Lower lobe of right lung (tissue), 2 donors: ENCODE measurements at regions not wholly inside any gene's neighbourhood (a gene's known extent, or its start where the extent isn't known, plus 50 kb on each side); places are given as distances from the start of the nearest gene placed in this dataset.
"Not testable (repeated sequence)": the region's sequence is repeated elsewhere in the genome, so short reads cannot be mapped to it uniquely, and the experiment has no call there.

Experiments
- ATAC-seq, 2 donors: fragments of 200-7000 bp; cut with Tn5 transposase; one replicate each; pipeline ENCODE4 v1.9.1; 2020 to 2022; ENCODE audit warnings: mild to moderate bottlenecking in 2 of 2, moderate library complexity in 2 of 2
- DNase-seq: peaks from one replicate; pipeline ENCODE4 v3.0.0-alpha.2; 2020
- H3K27ac ChIP-seq: fragments of 200-600 bp; one replicate; pipeline ENCODE4 v1.8.0; 2022
- H3K27me3 ChIP-seq: fragments of 200-600 bp; one replicate; pipeline ENCODE4 v1.8.0; 2022; ENCODE audit warnings: low read depth
- H3K36me3 ChIP-seq: fragments of 200-600 bp; one replicate; pipeline ENCODE4 v1.8.0; 2022; ENCODE audit warnings: mild to moderate bottlenecking
- H3K4me1 ChIP-seq: fragments of 200-600 bp; one replicate; pipeline ENCODE4 v1.8.0; 2022
- H3K4me3 ChIP-seq: fragments of 200-600 bp; one replicate; pipeline ENCODE4 v1.8.0; 2022; ENCODE audit warnings: mild to moderate bottlenecking
- H3K9me3 ChIP-seq: fragments of 200-600 bp; one replicate; pipeline ENCODE4 v1.8.0; 2022
- CTCF ChIP-seq: fragments of 200-600 bp; IDR thresholded peaks from one replicate; pipeline ENCODE4 v1.8.0; 2022; ENCODE audit warnings: antibody characterized with exemption, mild to moderate bottlenecking
- intact Hi-C: fragments of 100-400 bp; cut with DNase I; formaldehyde crosslinking; loops from one replicate; pipeline ENCODE4 v1.11.0; 2022
- donor health status: DM: no; HTN: yes; CAD: no; lungs with severe emphysema.

GRCh38 chr2:8144785-8145184 lies 537.1 kb upstream of the ID2 start:
- no peak for TF ChIP-seq CTCF
- intact Hi-C loops = no loop called here
- ATAC-seq (no peak), DNase-seq (no peak)
- Histone ChIP-seq H3K4me1 (peaks cover 19% of the 10 kb centered on the region), H3K4me3 (no peak overlapping the region), H3K36me3 (no peaks in the 10 kb centered on the region), H3K27me3 (no peaks in the 10 kb centered on the region), H3K27ac (no peak overlapping the region), H3K9me3 (no peaks in the 10 kb centered on the region)

- ATAC-seq, H3K4me3 ChIP-seq, H3K36me3 ChIP-seq, intact Hi-C loops, H3K27me3 ChIP-seq, H3K27ac ChIP-seq, H3K9me3 ChIP-seq, DNase-seq: not testable (repeated sequence)
- H3K4me1 ChIP-seq = peaks cover 19% of the 10 kb centered on the region
These were observed 536.5 kb upstream of the ID2 start for GRCh38 chr2:8145375-8145774.

- ATAC-seq = peak in 1 of 2 donors; percentile 50
- no peak for TF ChIP-seq CTCF
- intact Hi-C loops = no loop called here
These were observed 535.5 kb upstream of the ID2 start for GRCh38 chr2:8146132-8147005.

DNA sequence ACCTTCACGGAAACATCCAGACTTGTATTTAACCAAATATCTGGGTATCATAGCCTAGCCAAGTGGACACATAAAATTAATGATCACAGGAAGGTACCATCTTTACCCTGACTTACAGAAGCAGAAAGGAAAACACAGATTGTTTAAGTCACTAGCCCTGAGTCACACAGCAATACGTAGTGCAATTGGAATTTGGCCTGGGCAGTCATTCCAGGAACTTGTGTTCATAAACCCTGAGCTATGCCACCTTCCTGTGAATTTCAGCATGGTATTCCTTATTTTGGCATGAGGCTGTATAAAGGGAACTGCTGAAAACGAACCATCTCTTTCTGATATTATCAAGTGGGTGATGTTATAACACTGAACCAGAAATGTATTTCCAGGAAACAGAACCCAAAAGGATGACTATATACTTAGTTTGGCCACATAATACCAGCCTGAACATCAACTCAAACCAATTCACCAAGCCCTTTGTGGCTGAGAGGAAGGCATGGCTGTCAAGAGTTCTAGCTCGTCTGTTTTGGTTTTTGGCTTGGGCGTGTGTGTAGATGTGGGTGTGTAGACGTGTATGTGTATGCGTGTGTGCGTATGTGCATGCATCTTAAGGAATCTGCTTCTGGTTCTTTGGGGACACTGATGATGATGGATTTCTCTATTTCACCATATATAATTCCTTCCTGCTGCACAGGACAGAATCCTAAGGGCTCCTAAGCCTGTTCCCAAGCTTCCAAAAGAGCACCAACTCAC lies 533.4 kb upstream of the ID2 start:
- Histone ChIP-seq H3K4me1 (peaks cover 13% of the 10 kb centered on the region), H3K27ac (no peak overlapping the region), H3K36me3 (no peaks in the 10 kb centered on the region), H3K27me3 (no peaks in the 10 kb centered on the region), H3K4me3 (no peak overlapping the region), H3K9me3 (no peaks in the 10 kb centered on the region)
- ATAC-seq (no peak), DNase-seq (no peak)
- intact Hi-C loops = no loop called here
- TF ChIP-seq CTCF = no peak

More at GRCh38 chr2:8146132-8147005, 535.5 kb upstream of the ID2 start:
- Histone ChIP-seq H3K36me3 (no peaks in the 10 kb centered on the region), H3K27ac (no peak overlapping the region), H3K4me1 (peaks cover 19% of the 10 kb centered on the region), H3K4me3 (no peak overlapping the region), H3K27me3 (no peaks in the 10 kb centered on the region), H3K9me3 (no peaks in the 10 kb centered on the region)
- DNase-seq = no peak

DNA sequence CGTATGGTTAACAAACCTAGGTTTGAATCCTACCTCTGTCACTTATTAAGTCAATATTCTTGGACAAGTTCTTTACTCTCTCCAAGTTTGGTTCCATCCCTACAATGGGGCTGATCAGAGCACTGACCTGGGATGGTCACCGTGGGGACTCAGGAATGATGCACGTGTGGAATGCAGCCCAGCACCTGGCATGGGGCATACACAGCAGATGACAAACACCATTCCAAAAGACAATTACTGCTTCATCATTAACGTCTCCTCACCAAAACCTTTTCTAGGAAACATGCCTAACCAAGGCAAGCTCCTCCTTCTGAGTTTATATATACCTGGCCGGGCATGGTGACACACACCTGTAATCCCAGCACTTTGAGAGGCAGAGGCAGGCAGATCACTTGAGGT lies 532.9 kb upstream of the ID2 start:
- H3K9me3 ChIP-seq = no peaks in the 10 kb centered on the region
- H3K4me1 ChIP-seq = peaks cover 13% of the 10 kb centered on the region
- no peak overlapping the region for H3K4me3 ChIP-seq
- intact Hi-C loops = no loop called here
- H3K27ac ChIP-seq = no peak overlapping the region
- DNase-seq (no peak), ATAC-seq (no peak)
- H3K27me3 ChIP-seq = no peaks in the 10 kb centered on the region
- H3K36me3 ChIP-seq = no peaks in the 10 kb centered on the region
- TF ChIP-seq CTCF = no peak

DNA sequence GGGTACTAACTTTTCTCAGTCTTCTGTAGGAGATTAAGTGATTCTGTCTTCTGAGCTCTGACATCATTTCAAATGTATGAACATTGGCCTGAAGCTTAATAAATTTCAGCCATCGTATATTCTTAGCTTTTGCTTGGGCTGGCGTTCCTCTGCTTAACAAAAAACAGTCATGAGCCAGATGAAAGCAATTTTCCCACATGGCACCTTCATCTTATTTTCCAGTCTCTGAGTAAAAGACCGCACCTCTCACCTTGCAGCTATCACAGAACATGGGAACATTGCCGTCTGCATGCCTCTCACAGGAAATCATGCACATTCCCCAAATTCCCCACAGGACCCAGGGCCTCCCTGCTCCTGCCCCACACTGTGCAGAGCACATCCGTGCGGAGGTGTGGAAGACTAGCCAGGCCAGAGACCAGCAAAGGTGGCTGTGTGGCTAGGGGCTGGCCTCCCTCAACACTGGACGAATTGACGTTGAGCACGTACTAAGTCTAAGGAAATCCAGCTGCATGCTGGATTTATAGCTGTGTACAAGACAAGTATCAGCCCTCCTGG lies 531.8 kb upstream of the ID2 start:
- intact Hi-C loops = no loop called here
- TF ChIP-seq CTCF = no peak
- no peaks in the 10 kb centered on the region for H3K9me3 ChIP-seq
- no peak overlapping the region for H3K4me3 ChIP-seq
- H3K4me1 ChIP-seq = peaks cover 13% of the 10 kb centered on the region
- no peaks in the 10 kb centered on the region for H3K27me3 ChIP-seq
- no peak for ATAC-seq
- H3K36me3 ChIP-seq = no peaks in the 10 kb centered on the region
- no peak overlapping the region for H3K27ac ChIP-seq
- DNase-seq = no peak
